Astrocyte (in vitro differentiated cells and primary cell): ENCODE measurements at regions not wholly inside any gene's neighbourhood (a gene's known extent, or its start where the extent isn't known, plus 50 kb on each side); places are given as distances from the start of the nearest gene placed in this dataset.
A peak's percentile ranks its signal among the peaks of the same experiment; 100 is the strongest.

Experiments used
- DNase-seq: peaks from one replicate; pipeline ENCODE4 v3.0.0-alpha.2; 2010; ENCODE audit warnings: low read depth
- FAIRE-seq: peaks from 2 replicates; lab custom pipeline; 2011; peaks lifted over from hg19 to GRCh38; lab: Jason Lieb, UNC
- H2AFZ ChIP-seq: 2 replicates; pipeline ENCODE4 v1.6.0; 2012; ENCODE audit warnings: low read depth, low read length, inconsistent platforms
- H3K27ac ChIP-seq: 2 replicates; pipeline ENCODE4 v1.5.1; 2011; ENCODE audit warnings: low read depth, low read length, inconsistent platforms
- H3K27me3 ChIP-seq: 2 replicates; pipeline ENCODE4 v1.6.0; 2011; ENCODE audit warnings: low read length, inconsistent platforms; ENCODE audit not compliant: insufficient read depth
- H3K36me3 ChIP-seq: 2 replicates; pipeline ENCODE4 v1.5.1; 2011; ENCODE audit warnings: low read length, inconsistent platforms; ENCODE audit not compliant: insufficient read depth
- H3K4me1 ChIP-seq: 2 replicates; pipeline ENCODE4 v1.5.1; 2011; ENCODE audit warnings: low read length, inconsistent platforms; ENCODE audit not compliant: insufficient read depth
- H3K4me2 ChIP-seq: 2 replicates; pipeline ENCODE4 v1.6.0; 2012; ENCODE audit warnings: low read length, inconsistent platforms
- H3K4me3 ChIP-seq: 2 replicates; pipeline ENCODE4 v1.5.1; 2011; ENCODE audit warnings: low read depth, mild to moderate bottlenecking, low read length, inconsistent platforms; ENCODE audit not compliant: insufficient read depth
- H3K79me2 ChIP-seq: 2 replicates; pipeline ENCODE4 v1.6.0; 2012; ENCODE audit warnings: mild to moderate bottlenecking, low read length, inconsistent platforms; ENCODE audit not compliant: insufficient read depth
- H3K9ac ChIP-seq: 2 replicates; pipeline ENCODE4 v1.6.0; 2012; ENCODE audit warnings: mild to moderate bottlenecking, low read length, inconsistent platforms
- H3K9me3 ChIP-seq: 2 replicates; pipeline ENCODE4 v1.5.1; 2012; ENCODE audit warnings: low read depth, mild to moderate bottlenecking, low read length, inconsistent platforms; ENCODE audit not compliant: insufficient read depth
- H4K20me1 ChIP-seq: 2 replicates; pipeline ENCODE4 v1.6.0; 2012; ENCODE audit warnings: low read length, inconsistent platforms; ENCODE audit not compliant: insufficient read depth
- H3K27ac Mint-ChIP-seq: one replicate; pipeline ENCODE4 v1.8.0; 2021; ENCODE audit warnings: mild to moderate bottlenecking, mixed read lengths; ENCODE audit not compliant: unreplicated experiment
- H3K27me3 Mint-ChIP-seq: one replicate; pipeline ENCODE4 v1.8.0; 2021; ENCODE audit warnings: low read depth, mixed read lengths; ENCODE audit not compliant: unreplicated experiment
- H3K36me3 Mint-ChIP-seq: one replicate; pipeline ENCODE4 v1.8.0; 2021; ENCODE audit warnings: low read depth, mixed read lengths; ENCODE audit not compliant: unreplicated experiment
- H3K4me1 Mint-ChIP-seq: one replicate; pipeline ENCODE4 v1.8.0; 2021; ENCODE audit warnings: low read depth, mixed read lengths; ENCODE audit not compliant: unreplicated experiment
- H3K4me3 Mint-ChIP-seq: one replicate; pipeline ENCODE4 v1.8.0; 2021; ENCODE audit warnings: mild to moderate bottlenecking, moderate library complexity, mixed read lengths; ENCODE audit not compliant: unreplicated experiment
- H3K9me3 Mint-ChIP-seq: one replicate; pipeline ENCODE4 v1.8.0; 2021; ENCODE audit warnings: mild to moderate bottlenecking, mixed read lengths; ENCODE audit not compliant: unreplicated experiment
- CTCF ChIP-seq: IDR thresholded peaks from 2 replicates; pipeline ENCODE4 v1.5.1; 2011; ENCODE audit warnings: low read depth, mild to moderate bottlenecking, inconsistent platforms, low read length, moderate library complexity; ENCODE audit not compliant: insufficient read depth
- EZH2 ChIP-seq: IDR thresholded peaks from 2 replicates; pipeline ENCODE4 v1.6.1; 2012; ENCODE audit warnings: mild to moderate bottlenecking, low read length, inconsistent platforms; ENCODE audit not compliant: insufficient read depth

DNA sequence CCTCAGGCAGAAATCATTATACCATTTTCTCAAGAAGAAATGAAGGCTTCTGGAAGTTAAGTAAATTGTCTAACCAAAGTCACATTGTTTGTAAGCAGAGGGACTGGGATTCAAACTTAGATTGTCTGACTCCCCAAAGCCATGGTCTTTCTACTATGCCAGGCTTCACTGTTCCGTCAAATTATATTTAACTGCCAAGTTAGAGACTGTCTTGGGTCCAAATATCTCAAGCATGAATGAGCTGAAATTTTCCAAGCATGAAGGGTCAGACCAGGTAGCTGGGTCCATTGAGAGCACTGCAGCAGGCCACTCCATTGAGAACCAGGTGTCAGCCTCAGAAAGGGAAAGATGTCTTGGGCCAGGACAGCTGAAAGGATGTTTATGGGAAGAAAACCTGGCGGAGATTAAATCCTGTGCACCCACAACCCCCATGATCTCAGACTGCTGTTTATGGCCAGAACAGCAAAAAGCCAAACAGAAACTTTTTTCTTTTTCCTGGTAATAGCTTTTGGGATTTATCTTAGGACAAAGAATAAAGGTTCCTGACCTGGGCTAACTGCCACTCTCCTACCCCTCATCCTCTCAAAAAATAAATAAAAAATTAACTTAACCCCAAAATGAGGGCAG, 612.3 kb downstream of the INSC start:
- no peak overlapping the region for H3K9ac ChIP-seq
- no peaks in the 10 kb centered on the region for H3K79me2 ChIP-seq
- no peaks in the 10 kb centered on the region for H3K9me3 ChIP-seq
- no peaks in the 10 kb centered on the region for H4K20me1 ChIP-seq
- no peak for FAIRE-seq
- Mint-ChIP-seq H3K36me3 (no peaks in the 10 kb centered on the region), H3K27ac (no peak overlapping the region), H3K27me3 (peaks cover 14% of the 10 kb centered on the region), H3K9me3 (no peaks in the 10 kb centered on the region), H3K4me1 (peaks cover 7% of the 10 kb centered on the region), H3K4me3 (no peak overlapping the region)
- no peak overlapping the region for H3K27ac ChIP-seq
- peaks cover 6% of the 10 kb centered on the region for H3K27me3 ChIP-seq
- TF ChIP-seq EZH2, result no peak
- TF ChIP-seq CTCF, result no peak
- DNase-seq, result no peak
- H3K4me3 ChIP-seq, result no peak overlapping the region
- no peak overlapping the region for H2AFZ ChIP-seq
- H3K4me1 ChIP-seq, result no peaks in the 10 kb centered on the region
- H3K4me2 ChIP-seq, result no peak overlapping the region
- H3K36me3 ChIP-seq, result no peaks in the 10 kb centered on the region

DNA sequence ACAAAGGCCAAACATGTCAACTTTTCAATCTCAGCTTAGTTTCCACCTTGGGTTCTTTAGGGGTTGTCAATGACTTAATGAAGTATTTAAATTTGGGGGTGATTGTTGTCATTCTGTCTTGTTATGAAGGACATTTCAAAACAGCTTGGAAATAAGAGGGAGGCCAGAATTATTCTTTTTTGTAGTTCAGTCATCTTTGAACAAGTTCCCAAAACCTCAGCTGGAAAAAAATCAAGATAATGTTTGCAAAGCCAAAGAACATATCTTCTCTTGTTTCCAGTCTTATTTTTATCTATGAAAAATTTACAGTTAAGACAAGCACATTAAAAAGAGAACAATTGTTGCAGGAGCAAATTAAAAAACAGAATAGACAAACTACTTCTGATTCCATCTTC, 612.8 kb downstream of the INSC start:
- Histone ChIP-seq H3K79me2 (no peaks in the 10 kb centered on the region), H3K4me3 (no peak overlapping the region), H2AFZ (no peak overlapping the region), H3K27me3 (peaks cover 6% of the 10 kb centered on the region), H4K20me1 (no peaks in the 10 kb centered on the region), H3K36me3 (no peaks in the 10 kb centered on the region), H3K4me2 (no peak overlapping the region), H3K9me3 (no peaks in the 10 kb centered on the region), H3K4me1 (no peaks in the 10 kb centered on the region), H3K27ac (no peak overlapping the region), H3K9ac (no peak overlapping the region)
- Mint-ChIP-seq H3K9me3 (no peaks in the 10 kb centered on the region), H3K4me3 (no peak overlapping the region), H3K36me3 (no peaks in the 10 kb centered on the region), H3K27me3 (peaks cover 14% of the 10 kb centered on the region), H3K27ac (no peak overlapping the region), H3K4me1 (peaks cover 7% of the 10 kb centered on the region)
- no peak for TF ChIP-seq EZH2
- TF ChIP-seq CTCF, result no peak
- no peak for FAIRE-seq
- peak; percentile 16 for DNase-seq

DNA sequence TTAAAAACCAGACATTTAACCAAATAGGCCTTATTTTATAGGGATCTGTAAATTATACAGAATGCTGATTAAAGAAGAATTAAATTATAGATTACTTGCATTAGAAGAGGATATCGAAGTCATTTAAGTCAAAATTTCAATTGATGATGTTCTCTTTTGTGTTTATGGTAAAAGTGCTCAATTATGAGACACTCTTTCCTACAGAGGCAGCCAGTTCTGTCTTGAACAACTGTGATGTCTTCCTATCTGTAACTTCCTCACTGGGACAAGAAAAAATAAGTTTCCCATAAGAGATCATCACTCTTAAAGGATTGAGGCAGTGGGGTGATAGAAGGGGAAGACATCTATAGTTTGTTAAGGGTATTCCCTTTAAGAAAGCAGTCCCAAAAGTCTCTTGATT, 613.5 kb downstream of the INSC start:
- Histone ChIP-seq H3K4me3 (no peak overlapping the region), H2AFZ (no peak overlapping the region), H3K9ac (no peak overlapping the region), H4K20me1 (no peaks in the 10 kb centered on the region), H3K27ac (no peak overlapping the region), H3K79me2 (no peaks in the 10 kb centered on the region), H3K27me3 (peaks cover 6% of the 10 kb centered on the region), H3K36me3 (no peaks in the 10 kb centered on the region), H3K9me3 (no peaks in the 10 kb centered on the region), H3K4me2 (no peak overlapping the region), H3K4me1 (no peaks in the 10 kb centered on the region)
- peaks cover 7% of the 10 kb centered on the region for H3K4me1 Mint-ChIP-seq
- no peak overlapping the region for H3K27ac Mint-ChIP-seq
- no peaks in the 10 kb centered on the region for H3K36me3 Mint-ChIP-seq
- TF ChIP-seq CTCF, result no peak
- no peak for TF ChIP-seq EZH2
- no peak for FAIRE-seq
- no peak overlapping the region for H3K4me3 Mint-ChIP-seq
- H3K27me3 Mint-ChIP-seq, result peaks cover 16% of the 10 kb centered on the region
- DNase-seq, result no peak
- H3K9me3 Mint-ChIP-seq, result no peaks in the 10 kb centered on the region
